ENCODE measurements at regions not wholly inside any gene's neighbourhood (a gene's known extent, or its start where the extent isn't known, plus 50 kb on each side); places are given as distances from the start of the nearest gene placed in this dataset.

GRCh38 chr17:22454070-22454999 lies 762.0 kb downstream of the KCNJ18 start:
- ChIA-PET CTCF (no interaction called here), POLR2A (no interaction called here)
- TF ChIP-seq TEAD4 (CRISPR knock-in tag; IDR thresholded peaks at IDR 0.05) = no peak
- TF ChIP-seq GTF2I (CRISPR knock-in tag; conservative IDR thresholded peaks at IDR 0.05) = no peak
- no peak for TF ChIP-seq ETV6 (CRISPR knock-in tag; IDR thresholded peaks at IDR 0.05)
- TF ChIP-seq NR3C1 (CRISPR knock-in tag; conservative IDR thresholded peaks at IDR 0.05; ENCODE audit: low read depth) = no peak
- TF ChIP-seq ZBTB21 (CRISPR knock-in tag; IDR thresholded peaks at IDR 0.05; ENCODE audit: borderline replicate concordance) = no peak
- TF ChIP-seq GABPB1 (CRISPR knock-in tag; IDR thresholded peaks at IDR 0.05) = no peak
- TF ChIP-seq ZNF219 (CRISPR knock-in tag; IDR thresholded peaks at IDR 0.05; ENCODE audit: borderline replicate concordance) = no peak
- no peak for TF ChIP-seq PRRX2 (CRISPR knock-in tag; IDR thresholded peaks at IDR 0.05)
- TF ChIP-seq NFE2L1 (CRISPR knock-in tag; IDR thresholded peaks at IDR 0.05) = no peak
- no peak for TF ChIP-seq MXD4 (CRISPR knock-in tag; IDR thresholded peaks at IDR 0.05; ENCODE audit: borderline replicate concordance)
- Mint-ChIP-seq H3K4me3 (no peak overlapping the region), H3K27me3 (ENCODE audit: low read depth) (peaks cover 5% of the 10 kb centered on the region), H3K27ac (no peak overlapping the region), H3K9me3 (peaks cover 70% of the 10 kb centered on the region), H3K36me3 (peaks cover 67% of the 10 kb centered on the region), H3K4me1 (no peaks in the 10 kb centered on the region)
- DNase-seq (ENCODE audit: low spot score) (no peak), ATAC-seq (no peak)

DNA sequence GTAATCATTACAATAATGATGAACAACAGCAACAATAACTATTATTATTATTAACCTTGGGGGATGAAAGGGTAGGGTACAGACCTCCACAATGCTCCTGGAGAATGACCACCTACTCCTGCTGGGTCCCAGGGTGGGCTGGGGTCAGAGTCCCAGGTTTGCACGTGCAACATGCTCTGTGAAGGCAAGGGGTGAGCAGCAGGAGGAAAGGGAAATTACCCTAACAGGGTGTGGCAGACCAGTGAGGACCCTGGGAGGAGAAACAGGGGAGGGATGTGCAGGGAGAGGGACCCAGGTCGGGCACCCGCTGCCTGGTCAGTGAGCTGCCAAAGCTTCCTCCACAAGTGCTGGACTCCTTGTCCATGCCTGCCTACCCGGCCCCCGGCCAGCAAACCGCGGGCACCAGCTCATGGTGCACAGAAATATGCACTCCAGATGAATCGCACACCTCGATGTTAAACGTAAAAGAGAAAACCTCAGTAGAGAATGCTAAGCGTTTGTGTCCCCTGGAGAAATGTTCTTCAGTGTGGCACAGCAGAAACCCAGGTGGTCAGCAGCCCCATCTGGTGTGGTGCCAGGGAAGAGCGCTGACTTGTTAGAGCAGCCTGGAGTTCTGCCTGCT lies 767.1 kb downstream of the KCNJ18 start:
- peaks cover 21% of the 10 kb centered on the region for H3K27me3 Mint-ChIP-seq (ENCODE audit: low read depth)
- H3K27ac Mint-ChIP-seq = no peak overlapping the region
- no peaks in the 10 kb centered on the region for H3K4me1 Mint-ChIP-seq
- no peak for TF ChIP-seq NFYB (CRISPR knock-in tag; conservative IDR thresholded peaks at IDR 0.05; ENCODE audit: low read depth)
- no peak for TF ChIP-seq ELF4 (CRISPR knock-in tag; IDR thresholded peaks at IDR 0.05; ENCODE audit: low read depth)
- no peak for TF ChIP-seq ZNF138 (CRISPR knock-in tag; conservative IDR thresholded peaks at IDR 0.05)
- no peak for TF ChIP-seq ETV6 (CRISPR knock-in tag; IDR thresholded peaks at IDR 0.05)
- TF ChIP-seq CDX4 (CRISPR knock-in tag; IDR thresholded peaks at IDR 0.05; ENCODE audit: borderline replicate concordance) = no peak
- TF ChIP-seq, protein P1, sequence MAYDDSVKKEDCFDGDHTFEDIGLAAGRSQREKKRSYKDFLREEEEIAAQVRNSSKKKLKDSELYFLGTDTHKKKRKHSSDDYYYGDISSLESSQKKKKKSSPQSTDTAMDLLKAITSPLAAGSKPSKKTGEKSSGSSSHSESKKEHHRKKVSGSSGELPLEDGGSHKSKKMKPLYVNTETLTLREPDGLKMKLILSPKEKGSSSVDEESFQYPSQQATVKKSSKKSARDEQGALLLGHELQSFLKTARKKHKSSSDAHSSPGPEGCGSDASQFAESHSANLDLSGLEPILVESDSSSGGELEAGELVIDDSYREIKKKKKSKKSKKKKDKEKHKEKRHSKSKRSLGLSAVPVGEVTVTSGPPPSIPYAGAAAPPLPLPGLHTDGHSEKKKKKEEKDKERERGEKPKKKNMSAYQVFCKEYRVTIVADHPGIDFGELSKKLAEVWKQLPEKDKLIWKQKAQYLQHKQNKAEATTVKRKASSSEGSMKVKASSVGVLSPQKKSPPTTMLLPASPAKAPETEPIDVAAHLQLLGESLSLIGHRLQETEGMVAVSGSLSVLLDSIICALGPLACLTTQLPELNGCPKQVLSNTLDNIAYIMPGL (CRISPR knock-in tag; IDR thresholded peaks at IDR 0.05) = no peak
- POLR2A ChIA-PET = no interaction called here
- H3K4me3 Mint-ChIP-seq = no peak overlapping the region
- CTCF ChIA-PET = no interaction called here
- peaks cover 81% of the 10 kb centered on the region for H3K9me3 Mint-ChIP-seq
- ATAC-seq = no peak
- no peak for DNase-seq (ENCODE audit: low spot score)
- H3K36me3 Mint-ChIP-seq = peaks cover 78% of the 10 kb centered on the region

GRCh38 chr17:22459953-22460350 lies 767.6 kb downstream of the KCNJ18 start:
- no peak for ATAC-seq
- DNase-seq (ENCODE audit: low spot score) = no peak
- POLR2A ChIA-PET = no interaction called here
- peaks cover 82% of the 10 kb centered on the region for H3K9me3 Mint-ChIP-seq
- H3K27ac Mint-ChIP-seq = no peak overlapping the region
- H3K4me3 Mint-ChIP-seq = no peak overlapping the region
- CTCF ChIA-PET = no interaction called here
- peaks cover 21% of the 10 kb centered on the region for H3K27me3 Mint-ChIP-seq (ENCODE audit: low read depth)
- no peaks in the 10 kb centered on the region for H3K4me1 Mint-ChIP-seq
- peaks cover 78% of the 10 kb centered on the region for H3K36me3 Mint-ChIP-seq
- no peak for TF ChIP-seq ATF2 (CRISPR knock-in tag; IDR thresholded peaks at IDR 0.05; ENCODE audit: borderline replicate concordance, low read depth)
- no peak for TF ChIP-seq MYBL2 (CRISPR knock-in tag; IDR thresholded peaks at IDR 0.05)
- TF ChIP-seq ATF3 (CRISPR knock-in tag; conservative IDR thresholded peaks at IDR 0.05) = no peak
- TF ChIP-seq ELF4 (CRISPR knock-in tag; IDR thresholded peaks at IDR 0.05; ENCODE audit: low read depth) = no peak
- no peak for TF ChIP-seq TCF7 (CRISPR knock-in tag; IDR thresholded peaks at IDR 0.05; ENCODE audit: low read depth)
- TF ChIP-seq, protein P2, sequence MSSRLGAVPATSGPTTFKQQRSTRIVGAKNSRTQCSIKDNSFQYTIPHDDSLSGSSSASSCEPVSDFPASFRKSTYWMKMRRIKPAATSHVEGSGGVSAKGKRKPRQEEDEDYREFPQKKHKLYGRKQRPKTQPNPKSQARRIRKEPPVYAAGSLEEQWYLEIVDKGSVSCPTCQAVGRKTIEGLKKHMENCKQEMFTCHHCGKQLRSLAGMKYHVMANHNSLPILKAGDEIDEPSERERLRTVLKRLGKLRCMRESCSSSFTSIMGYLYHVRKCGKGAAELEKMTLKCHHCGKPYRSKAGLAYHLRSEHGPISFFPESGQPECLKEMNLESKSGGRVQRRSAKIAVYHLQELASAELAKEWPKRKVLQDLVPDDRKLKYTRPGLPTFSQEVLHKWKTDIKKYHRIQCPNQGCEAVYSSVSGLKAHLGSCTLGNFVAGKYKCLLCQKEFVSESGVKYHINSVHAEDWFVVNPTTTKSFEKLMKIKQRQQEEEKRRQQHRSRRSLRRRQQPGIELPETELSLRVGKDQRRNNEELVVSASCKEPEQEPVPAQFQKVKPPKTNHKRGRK (CRISPR knock-in tag; IDR thresholded peaks at IDR 0.05; ENCODE audit: borderline replicate concordance) = no peak
- no peak for TF ChIP-seq E2F4 (CRISPR knock-in tag; IDR thresholded peaks at IDR 0.05; ENCODE audit: borderline replicate concordance, low read depth)

Measured in WTC11 (cell line).